ENCODE measurements at regions not wholly inside any gene's neighbourhood (a gene's known extent, or its start where the extent isn't known, plus 50 kb on each side); places are given as distances from the start of the nearest gene placed in this dataset.

DNA sequence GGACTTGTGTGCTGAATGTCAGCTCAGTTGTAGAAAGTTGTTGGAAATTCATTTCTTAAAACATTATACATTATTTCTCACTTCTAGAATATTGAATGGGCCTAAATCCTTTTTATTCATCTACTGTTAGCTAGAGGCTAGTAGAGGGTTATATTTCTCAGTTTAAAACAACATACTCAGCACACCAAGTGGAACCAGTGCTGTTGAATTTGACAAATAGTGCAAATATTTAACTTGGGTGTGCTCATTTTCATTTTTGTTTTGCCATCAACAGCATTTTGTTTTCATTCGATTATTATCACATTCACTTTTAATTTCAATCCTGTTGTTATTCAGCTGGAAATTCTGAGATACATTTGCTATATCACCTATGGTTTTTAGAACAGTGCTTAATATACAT, 269.4 kb upstream of the PEX5L start:
- TF ChIP-seq EZH2 (IDR thresholded peaks at IDR 0.05; ENCODE audit: insufficient read depth, poor library complexity, severe bottlenecking) = no peak
- TF ChIP-seq EZH2phosphoT487 (IDR thresholded peaks at IDR 0.05; ENCODE audit: insufficient read depth, low read depth) = no peak
